Keratinocyte (primary cell): ENCODE measurements at regions not wholly inside any gene's neighbourhood (a gene's known extent, or its start where the extent isn't known, plus 50 kb on each side); places are given as distances from the start of the nearest gene placed in this dataset.

Experiments
- CTCF ChIP-seq, 3 experiments: IDR thresholded peaks in 1 of 3; conservative IDR thresholded peaks in 1 of 3; optimal IDR thresholded peaks in 1 of 3; 2 replicates in 2 of 3; 3 replicates in 1 of 3; pipeline versions ENCODE3 to v1.5.1; 2011; ENCODE audit warnings: low read length in 3 of 3, mild to moderate bottlenecking in 3 of 3, moderate library complexity in 2 of 3, control low read depth in 1 of 3, inconsistent platforms in 1 of 3; ENCODE audit not compliant: insufficient read depth in 2 of 3; ENCODE audit errors: extremely low read depth in 1 of 3
- EZH2 ChIP-seq: IDR thresholded peaks from one replicate; pipeline ENCODE4 v1.6.1; 2012; ENCODE audit warnings: inconsistent platforms, mild to moderate bottlenecking, low read length, moderate library complexity

- TF ChIP-seq CTCF (optimal IDR thresholded peaks at IDR 0.05 in 1 of 3, IDR thresholded peaks at IDR 0.05 in 1 of 3, conservative IDR thresholded peaks at IDR 0.05 in 1 of 3; ENCODE audit: extremely low read depth in 1 of 3, insufficient read depth in 2 of 3, low read length in 3 of 3), result no peak
- no peak for TF ChIP-seq EZH2
Measured at GRCh38 chr20:40782043-40782368, 93.0 kb upstream of the MAFB start.
